SK-N-MC (cell line): ENCODE measurements at regions not wholly inside any gene's neighbourhood (a gene's known extent, or its start where the extent isn't known, plus 50 kb on each side); places are given as distances from the start of the nearest gene placed in this dataset.
"Not testable (repeated sequence)": the region's sequence is repeated elsewhere in the genome, so short reads cannot be mapped to it uniquely, and the experiment has no call there.

ENCODE experiments used
- DNase-seq: peaks from one replicate; pipeline ENCODE4 v3.0.0-alpha.2; 2011; ENCODE audit warnings: low read depth, low spot score
- H3K27ac ChIP-seq: fragments of 200-600 bp; sonication (generic); 2 replicates; pipeline ENCODE4 v1.5.1; 2016; ENCODE audit warnings: mixed run types
- H3K36me3 ChIP-seq: fragments of 200-600 bp; sonication (generic); 2 replicates; pipeline ENCODE4 v1.6.1; 2017; ENCODE audit warnings: antibody characterized with exemption, low read length, mixed read lengths; ENCODE audit not compliant: insufficient read depth
- H3K4me3 ChIP-seq: fragments of 200-600 bp; sonication (generic); 2 replicates; pipeline ENCODE4 v1.5.1; 2016
- H3K9ac ChIP-seq: fragments of 200-600 bp; sonication (generic); 2 replicates; pipeline ENCODE4 v1.8.0; 2017; ENCODE audit warnings: mixed run types, mixed read lengths; ENCODE audit not compliant: insufficient read length
- H3K9me3 ChIP-seq: fragments of 200-600 bp; sonication (generic); 2 replicates; pipeline ENCODE4 v1.6.1; 2017; ENCODE audit warnings: low read depth, mild to moderate bottlenecking, antibody characterized with exemption, low read length, moderate library complexity, mixed read lengths
- EZH2 ChIP-seq: fragments of 200-600 bp; sonication (generic); IDR thresholded peaks from one replicate; pipeline ENCODE4 v1.6.1; 2017; ENCODE audit warnings: antibody characterized with exemption
- FOXP2 ChIP-seq: optimal IDR thresholded peaks from 2 replicates; pipeline ENCODE3; 2011; ENCODE audit warnings: mild to moderate bottlenecking, moderate library complexity; ENCODE audit not compliant: insufficient read depth; ENCODE audit errors: extremely low read length, control extremely low read depth
- POLR2AphosphoS5 ChIP-seq: IDR thresholded peaks from 2 replicates; pipeline ENCODE4 v1.6.1; 2012; ENCODE audit warnings: mild to moderate bottlenecking, low read depth, low read length, borderline replicate concordance

GRCh38 chr2:194385376-194385775, 1271.7 kb upstream of the SLC39A10 start:
- Histone ChIP-seq H3K4me3 (no peak overlapping the region), H3K9ac (no peak overlapping the region), H3K27ac (no peak overlapping the region), H3K9me3 (no peaks in the 10 kb centered on the region), H3K36me3 (no peaks in the 10 kb centered on the region)
- TF ChIP-seq POLR2AphosphoS5 = no peak
- no peak for TF ChIP-seq EZH2
- no peak for TF ChIP-seq FOXP2
- DNase-seq = no peak

- Histone ChIP-seq H3K9me3 (no peaks in the 10 kb centered on the region), H3K27ac (no peak overlapping the region), H3K36me3 (no peaks in the 10 kb centered on the region), H3K4me3 (no peak overlapping the region), H3K9ac (no peak overlapping the region)
- DNase-seq = no peak
- TF ChIP-seq POLR2AphosphoS5 (no peak), EZH2 (no peak), FOXP2 (no peak)
Observed at GRCh38 chr2:194383401-194383800, 1273.6 kb upstream of the SLC39A10 start.

GRCh38 chr2:194382221-194382620, 1274.8 kb upstream of the SLC39A10 start:
- Histone ChIP-seq H3K9ac (no peak overlapping the region), H3K27ac (no peak overlapping the region), H3K4me3 (no peak overlapping the region), H3K36me3 (no peaks in the 10 kb centered on the region), H3K9me3 (no peaks in the 10 kb centered on the region)
- no peak for TF ChIP-seq POLR2AphosphoS5
- TF ChIP-seq EZH2 = no peak
- no peak for TF ChIP-seq FOXP2
- no peak for DNase-seq

- H3K4me3 ChIP-seq = no peak overlapping the region
- no peak overlapping the region for H3K27ac ChIP-seq
- no peak overlapping the region for H3K9ac ChIP-seq
- no peaks in the 10 kb centered on the region for H3K36me3 ChIP-seq
- DNase-seq = no peak
- no peak for TF ChIP-seq EZH2
- no peak for TF ChIP-seq POLR2AphosphoS5
- no peak for TF ChIP-seq FOXP2
- no peaks in the 10 kb centered on the region for H3K9me3 ChIP-seq
Observed at GRCh38 chr2:194380011-194380410, 1277.0 kb upstream of the SLC39A10 start.

- H3K36me3 ChIP-seq, H3K27ac ChIP-seq, H3K4me3 ChIP-seq, H3K9ac ChIP-seq, H3K9me3 ChIP-seq: not testable (repeated sequence)
- peak; percentile 44 for DNase-seq
- TF ChIP-seq POLR2AphosphoS5 = peak; percentile 53; the same call in 1 of the 2 replicates
Observed at GRCh38 chr2:194367390-194367789, 1289.6 kb upstream of the SLC39A10 start.

- Histone ChIP-seq H3K9me3 (no peaks in the 10 kb centered on the region), H3K27ac (no peak overlapping the region), H3K4me3 (no peak overlapping the region), H3K36me3 (no peaks in the 10 kb centered on the region), H3K9ac (no peak overlapping the region)
- TF ChIP-seq FOXP2 (no peak), EZH2 (no peak), POLR2AphosphoS5 (no peak)
- DNase-seq = no peak
Observed at GRCh38 chr2:194363878-194364277, 1293.1 kb upstream of the SLC39A10 start.

GRCh38 chr2:194363295-194363694, 1293.7 kb upstream of the SLC39A10 start:
- Histone ChIP-seq H3K9me3 (no peaks in the 10 kb centered on the region), H3K4me3 (no peak overlapping the region), H3K36me3 (no peaks in the 10 kb centered on the region), H3K9ac (no peak overlapping the region), H3K27ac (no peak overlapping the region)
- TF ChIP-seq FOXP2 (no peak), EZH2 (no peak), POLR2AphosphoS5 (no peak)
- DNase-seq = no peak

GRCh38 chr2:194352505-194352904, 1304.5 kb upstream of the SLC39A10 start:
- H3K27ac ChIP-seq = no peak overlapping the region
- no peaks in the 10 kb centered on the region for H3K9me3 ChIP-seq
- TF ChIP-seq POLR2AphosphoS5 = no peak
- no peak for TF ChIP-seq EZH2
- TF ChIP-seq FOXP2 = no peak
- H3K9ac ChIP-seq = no peak overlapping the region
- no peak for DNase-seq
- no peaks in the 10 kb centered on the region for H3K36me3 ChIP-seq
- H3K4me3 ChIP-seq = no peak overlapping the region

- no peak for DNase-seq
- no peak overlapping the region for H3K4me3 ChIP-seq
- no peak overlapping the region for H3K9ac ChIP-seq
- no peaks in the 10 kb centered on the region for H3K36me3 ChIP-seq
- no peaks in the 10 kb centered on the region for H3K9me3 ChIP-seq
- TF ChIP-seq POLR2AphosphoS5 = no peak
- TF ChIP-seq FOXP2 = no peak
- TF ChIP-seq EZH2 = no peak
- H3K27ac ChIP-seq = no peak overlapping the region
Observed at GRCh38 chr2:194346193-194346592, 1310.8 kb upstream of the SLC39A10 start.
